ENCODE measurements at regions not wholly inside any gene's neighbourhood (a gene's known extent, or its start where the extent isn't known, plus 50 kb on each side); places are given as distances from the start of the nearest gene placed in this dataset.

GRCh38 chr2:199105826-199106225 lies 351.9 kb downstream of the SATB2 start:
- Histone ChIP-seq H3K36me3 (replicated peaks; ENCODE audit: low read depth, low read length) (no peaks in the 10 kb centered on the region), H3K4me3 (ENCODE audit: low read length) (no peak overlapping the region), H3K9ac (ENCODE audit: low read length) (no peak overlapping the region), H4K20me1 (ENCODE audit: insufficient read depth, low read length) (no peaks in the 10 kb centered on the region), H3K79me2 (ENCODE audit: low read length) (no peaks in the 10 kb centered on the region), H3K27ac (ENCODE audit: low read length) (no peak overlapping the region), H3K27me3 (ENCODE audit: low read depth, low read length) (no peaks in the 10 kb centered on the region), H2AFZ (ENCODE audit: low read depth, low read length) (no peak overlapping the region), H3K9me3 (ENCODE audit: insufficient read depth, low read length) (no peaks in the 10 kb centered on the region), H3K4me2 (ENCODE audit: low read length) (no peak overlapping the region), H3K4me1 (ENCODE audit: low read length) (no peaks in the 10 kb centered on the region)
- TF ChIP-seq CTCF (IDR thresholded peaks at IDR 0.05; ENCODE audit: low read depth, low read length) (no peak), EZH2phosphoT487 (IDR thresholded peaks at IDR 0.05; ENCODE audit: low read depth) (no peak)

GRCh38 chr2:199101487-199101886 lies 356.3 kb downstream of the SATB2 start:
- Histone ChIP-seq H3K4me3 (ENCODE audit: low read length) (no peak overlapping the region), H3K4me1 (ENCODE audit: low read length) (no peaks in the 10 kb centered on the region), H3K36me3 (replicated peaks; ENCODE audit: low read depth, low read length) (no peaks in the 10 kb centered on the region), H2AFZ (ENCODE audit: low read depth, low read length) (no peak overlapping the region), H3K27me3 (ENCODE audit: low read depth, low read length) (no peaks in the 10 kb centered on the region), H3K9ac (ENCODE audit: low read length) (no peak overlapping the region), H3K79me2 (ENCODE audit: low read length) (no peaks in the 10 kb centered on the region), H3K9me3 (ENCODE audit: insufficient read depth, low read length) (no peaks in the 10 kb centered on the region), H3K27ac (ENCODE audit: low read length) (no peak overlapping the region), H4K20me1 (ENCODE audit: insufficient read depth, low read length) (no peaks in the 10 kb centered on the region), H3K4me2 (ENCODE audit: low read length) (no peak overlapping the region)
- TF ChIP-seq EZH2phosphoT487 (IDR thresholded peaks at IDR 0.05; ENCODE audit: low read depth) (no peak), CTCF (IDR thresholded peaks at IDR 0.05; ENCODE audit: low read depth, low read length) (no peak)

- no peaks in the 10 kb centered on the region for H3K9me3 ChIP-seq (ENCODE audit: insufficient read depth, low read length)
- H3K27me3 ChIP-seq (ENCODE audit: low read depth, low read length): no peaks in the 10 kb centered on the region
- TF ChIP-seq CTCF (IDR thresholded peaks at IDR 0.05; ENCODE audit: low read depth, low read length) (no peak), EZH2phosphoT487 (IDR thresholded peaks at IDR 0.05; ENCODE audit: low read depth) (no peak)
- no peak overlapping the region for H3K27ac ChIP-seq (ENCODE audit: low read length)
- H3K4me1 ChIP-seq (ENCODE audit: low read length): no peaks in the 10 kb centered on the region
- no peak overlapping the region for H3K9ac ChIP-seq (ENCODE audit: low read length)
- no peak overlapping the region for H3K4me2 ChIP-seq (ENCODE audit: low read length)
- no peak overlapping the region for H3K4me3 ChIP-seq (ENCODE audit: low read length)
- no peaks in the 10 kb centered on the region for H3K79me2 ChIP-seq (ENCODE audit: low read length)
- H2AFZ ChIP-seq (ENCODE audit: low read depth, low read length): no peak overlapping the region
- no peaks in the 10 kb centered on the region for H3K36me3 ChIP-seq (replicated peaks; ENCODE audit: low read depth, low read length)
- no peaks in the 10 kb centered on the region for H4K20me1 ChIP-seq (ENCODE audit: insufficient read depth, low read length)
These were observed 357.2 kb downstream of the SATB2 start for GRCh38 chr2:199100326-199101110.

- Histone ChIP-seq H3K27ac (ENCODE audit: low read length) (no peak overlapping the region), H3K4me2 (ENCODE audit: low read length) (no peak overlapping the region), H2AFZ (ENCODE audit: low read depth, low read length) (no peak overlapping the region), H3K4me1 (ENCODE audit: low read length) (no peaks in the 10 kb centered on the region), H4K20me1 (ENCODE audit: insufficient read depth, low read length) (no peaks in the 10 kb centered on the region), H3K27me3 (ENCODE audit: low read depth, low read length) (no peaks in the 10 kb centered on the region), H3K79me2 (ENCODE audit: low read length) (no peaks in the 10 kb centered on the region), H3K4me3 (ENCODE audit: low read length) (no peak overlapping the region), H3K36me3 (replicated peaks; ENCODE audit: low read depth, low read length) (no peaks in the 10 kb centered on the region), H3K9me3 (ENCODE audit: insufficient read depth, low read length) (no peaks in the 10 kb centered on the region), H3K9ac (ENCODE audit: low read length) (no peak overlapping the region)
- TF ChIP-seq EZH2phosphoT487 (IDR thresholded peaks at IDR 0.05; ENCODE audit: low read depth) (no peak), CTCF (IDR thresholded peaks at IDR 0.05; ENCODE audit: low read depth, low read length) (no peak)
These were observed 365.3 kb downstream of the SATB2 start for GRCh38 chr2:199092419-199092818.

Data from OCI-LY3 (cell line).